CD4-positive, alpha-beta T cell treated with Interleukin-4 for 1 hour (primary cell): ENCODE measurements at regions not wholly inside any gene's neighbourhood (a gene's known extent, or its start where the extent isn't known, plus 50 kb on each side); places are given as distances from the start of the nearest gene placed in this dataset.
"Not testable (repeated sequence)": the region's sequence is repeated elsewhere in the genome, so short reads cannot be mapped to it uniquely, and the experiment has no call there.

ENCODE experiments used
- DNase-seq, 2 donors: peaks; one replicate each; pipeline ENCODE4 v3.0.0-alpha.2; 2020 to 2022

GRCh38 chr4:33924239-33924638 is 2320.1 kb downstream of the ARAP2 start:
- no peak for DNase-seq

- no peak for DNase-seq
These were observed 2319.5 kb downstream of the ARAP2 start for GRCh38 chr4:33924811-33925210.

DNA sequence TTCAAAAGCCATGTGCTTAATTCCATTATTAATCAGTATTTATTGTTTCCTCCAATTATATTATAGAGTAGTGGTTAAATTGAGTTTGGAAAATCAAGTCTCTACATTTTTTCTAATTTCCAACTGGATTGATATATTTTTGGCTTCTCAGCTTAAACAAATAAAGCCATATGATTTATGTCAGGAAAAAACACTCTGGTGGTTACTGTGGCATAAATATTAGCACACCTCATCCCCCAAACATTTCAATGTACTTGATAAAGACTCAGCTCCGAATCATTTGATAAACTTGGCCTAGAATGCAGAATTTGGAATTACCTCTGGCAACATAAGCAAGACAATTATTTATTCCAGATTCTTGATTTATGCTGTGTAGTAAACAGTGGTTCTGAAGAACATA is 2313.8 kb downstream of the ARAP2 start:
- DNase-seq: no peak

DNA sequence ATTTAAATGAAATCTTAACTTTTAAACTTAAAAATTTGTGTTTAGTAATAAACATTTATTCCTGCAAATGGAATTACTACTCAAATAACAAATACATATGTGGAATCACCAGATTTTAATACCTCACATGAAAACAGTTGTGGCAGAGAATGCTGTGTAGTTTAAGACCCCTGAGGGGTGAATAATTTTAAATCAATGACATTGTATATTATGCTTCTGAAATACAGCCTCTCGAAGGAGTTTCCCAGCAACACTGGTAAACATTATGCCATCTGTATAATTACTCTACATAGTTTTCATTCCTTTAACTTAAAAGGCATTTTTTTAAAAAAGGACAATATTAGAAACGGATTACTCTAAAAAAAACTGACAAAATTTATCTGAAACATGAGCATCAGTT is 2313.3 kb downstream of the ARAP2 start:
- DNase-seq: no peak

GRCh38 chr4:33940281-33940680 is 2304.0 kb downstream of the ARAP2 start:
- DNase-seq: no peak

DNA sequence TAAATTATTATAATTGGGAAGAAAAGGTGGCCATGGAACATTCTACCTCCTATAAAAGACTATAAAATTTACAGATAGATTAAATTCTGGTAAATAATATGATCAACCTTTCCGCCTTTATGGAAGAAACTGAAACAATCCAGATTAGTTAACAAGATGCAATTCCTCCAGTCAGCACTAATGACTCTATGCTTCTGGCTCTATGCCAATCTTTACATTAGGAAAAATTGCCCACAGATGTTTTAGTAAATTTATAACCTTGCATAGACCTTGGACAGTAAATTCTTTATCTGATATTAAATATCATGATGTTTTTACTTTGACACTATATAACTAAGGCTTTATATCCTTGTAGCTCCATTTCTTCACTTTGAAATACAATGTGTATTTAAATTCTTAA is 2302.5 kb downstream of the ARAP2 start:
- no peak for DNase-seq

DNA sequence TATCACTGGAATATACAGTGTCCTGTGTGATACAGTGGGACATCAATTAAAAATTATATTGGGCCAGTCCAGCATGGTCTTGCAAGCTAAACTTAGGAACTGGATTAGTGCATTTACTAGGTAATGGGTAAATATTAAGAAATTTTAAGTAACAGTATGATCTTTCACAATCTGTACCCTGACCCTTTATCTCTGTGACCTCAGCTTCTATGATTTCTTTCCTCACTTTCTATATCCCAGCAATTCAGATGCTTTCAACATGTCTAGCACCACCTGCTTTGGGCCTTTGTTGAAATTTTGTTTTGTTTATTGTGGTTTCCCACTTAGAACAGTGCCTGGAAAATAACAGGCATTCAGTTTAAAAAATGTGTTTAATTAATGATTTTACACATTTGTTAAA is 2295.4 kb downstream of the ARAP2 start:
- DNase-seq: no peak

DNA sequence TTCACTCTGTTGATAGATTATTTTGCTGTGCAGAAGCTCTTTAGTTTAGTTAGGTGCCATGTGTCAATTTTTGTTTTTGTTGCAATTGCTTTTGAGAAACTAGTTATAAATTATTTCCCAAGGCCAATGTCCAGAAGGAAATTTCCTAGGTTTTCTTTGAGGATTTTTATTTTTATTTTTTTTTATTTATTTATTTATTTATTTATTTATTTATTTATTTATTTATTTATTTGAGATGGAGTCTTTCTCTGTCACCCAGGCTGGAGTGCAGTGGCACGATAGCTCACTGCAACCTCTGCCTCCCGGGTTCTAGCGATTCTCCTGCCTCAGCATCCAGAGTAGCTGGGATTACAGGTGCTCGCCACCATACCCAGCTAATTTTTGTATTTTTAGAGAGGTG is 2290.5 kb downstream of the ARAP2 start:
- DNase-seq: not testable (repeated sequence)

DNA sequence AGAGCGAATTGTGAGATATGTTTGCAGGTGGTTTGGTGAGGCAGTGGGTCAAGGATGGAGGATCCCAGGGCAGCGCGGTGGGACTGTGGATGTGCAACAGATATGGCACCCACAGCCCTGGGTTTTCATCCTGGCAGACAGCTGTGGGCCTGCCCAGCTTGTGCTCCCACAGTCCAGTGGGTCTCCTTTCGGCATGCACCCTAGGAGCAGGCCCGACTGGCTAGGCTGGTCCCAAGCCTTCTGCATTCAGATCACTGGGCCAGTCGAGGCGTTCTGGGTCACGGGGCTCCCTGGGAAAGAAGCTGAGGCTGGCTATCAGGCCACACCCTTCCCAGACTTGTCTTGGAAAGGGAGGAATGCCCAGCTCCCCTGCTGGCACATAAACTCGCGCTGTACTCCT is 2289.6 kb downstream of the ARAP2 start:
- DNase-seq: no peak

DNA sequence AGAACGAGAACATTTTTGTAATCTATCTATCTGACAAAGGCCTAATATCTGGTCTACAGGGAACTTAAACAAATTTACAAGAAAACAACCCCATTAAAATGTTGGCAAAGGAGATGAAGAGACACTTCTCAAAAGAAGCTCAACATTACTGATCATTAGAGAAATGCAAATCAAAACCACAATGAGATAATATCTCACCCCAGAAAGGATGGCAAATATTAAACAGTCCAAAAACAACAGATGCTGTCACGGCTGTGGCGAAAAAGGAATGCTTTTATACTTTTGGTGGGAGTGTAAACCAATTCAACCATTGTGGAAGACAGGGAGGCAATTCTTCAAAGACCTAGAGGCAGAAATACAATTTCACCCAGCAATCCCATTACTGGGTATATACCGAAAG is 2284.8 kb downstream of the ARAP2 start:
- DNase-seq: no peak

- no peak for DNase-seq
These were observed 2282.6 kb downstream of the ARAP2 start for GRCh38 chr4:33961761-33962160.

DNA sequence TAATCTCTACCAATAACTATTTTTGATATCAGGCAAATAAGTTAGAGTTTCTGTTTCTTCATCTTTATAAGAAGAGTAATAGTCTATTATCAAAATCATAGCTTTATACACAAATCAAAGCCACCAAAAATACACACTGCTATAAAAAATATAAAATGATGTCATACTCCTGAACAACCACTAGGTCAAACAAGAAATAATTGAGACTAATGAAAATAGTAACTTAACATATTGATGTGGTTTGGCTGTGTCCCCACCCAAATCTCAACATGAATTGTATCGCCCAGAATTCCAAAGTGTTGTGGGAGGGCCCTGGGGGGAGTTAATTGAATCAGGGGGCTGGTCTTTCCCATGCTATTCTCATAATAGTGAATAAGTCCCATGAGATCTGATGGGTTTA is 2277.5 kb downstream of the ARAP2 start:
- DNase-seq: no peak

DNA sequence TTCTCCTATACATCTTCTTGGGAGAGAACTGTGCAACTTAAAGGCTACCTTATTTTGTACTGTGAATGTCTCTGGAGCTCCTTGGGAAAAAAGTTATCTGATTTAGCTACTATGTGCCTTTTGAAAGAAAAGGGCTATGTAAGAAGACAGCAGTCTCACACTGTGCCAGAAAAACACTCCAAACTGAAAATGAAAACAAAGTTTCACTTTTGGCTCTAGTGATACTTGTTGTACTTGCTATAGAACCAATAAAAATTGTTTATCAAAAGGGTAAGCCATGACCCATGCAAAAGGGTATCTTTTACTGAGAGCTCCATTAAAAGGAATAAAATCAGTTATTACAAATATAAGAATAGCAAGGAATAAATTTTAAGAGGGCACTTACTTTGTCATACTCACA is 2270.0 kb downstream of the ARAP2 start:
- no peak for DNase-seq

DNA sequence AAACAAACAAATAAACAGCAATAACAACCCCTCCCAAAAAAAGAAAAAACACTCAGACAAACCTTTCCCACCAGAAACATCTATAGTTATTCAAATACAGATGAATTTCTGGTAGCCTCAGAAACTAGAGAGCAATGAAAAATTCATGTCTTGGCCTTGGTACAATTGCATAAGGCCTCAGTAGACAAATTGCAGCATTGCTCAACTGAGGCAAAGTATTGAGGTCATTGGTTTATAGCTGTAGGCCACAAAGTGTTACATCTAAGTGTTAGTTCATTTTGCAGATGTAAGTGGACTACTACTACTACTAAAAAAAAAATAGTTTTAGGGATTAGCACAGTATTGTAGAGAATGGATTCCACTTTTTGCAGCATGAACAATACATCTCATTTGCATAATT is 2268.3 kb downstream of the ARAP2 start:
- DNase-seq: no peak

- not testable (repeated sequence) for DNase-seq
These were observed 2264.5 kb downstream of the ARAP2 start for GRCh38 chr4:33979781-33980180.

- DNase-seq: no peak
These were observed 2264.0 kb downstream of the ARAP2 start for GRCh38 chr4:33980361-33980760.

GRCh38 chr4:33989820-33990443 is 2254.4 kb downstream of the ARAP2 start:
- DNase-seq: no peak

- DNase-seq: no peak
These were observed 2248.1 kb downstream of the ARAP2 start for GRCh38 chr4:33996075-33996718.

DNA sequence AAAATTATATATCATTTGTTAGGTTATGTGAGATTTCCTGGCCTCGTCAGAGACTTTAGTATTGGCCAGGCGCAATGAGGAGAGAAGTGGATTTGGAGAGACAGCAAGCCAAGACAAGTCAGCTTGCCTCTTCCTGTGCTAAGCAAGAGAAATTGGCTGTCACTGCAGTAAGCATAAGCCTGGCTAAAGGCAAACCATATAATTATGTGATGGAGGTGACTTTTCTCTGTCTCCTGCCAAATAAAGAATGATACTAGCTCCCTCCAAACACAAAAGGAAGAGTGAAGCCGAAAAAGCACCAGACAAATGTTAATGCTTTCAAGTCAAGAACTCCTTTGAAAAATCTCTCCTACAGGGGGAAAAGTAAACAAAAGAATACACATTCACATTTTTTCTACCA is 2246.0 kb downstream of the ARAP2 start:
- no peak for DNase-seq

DNA sequence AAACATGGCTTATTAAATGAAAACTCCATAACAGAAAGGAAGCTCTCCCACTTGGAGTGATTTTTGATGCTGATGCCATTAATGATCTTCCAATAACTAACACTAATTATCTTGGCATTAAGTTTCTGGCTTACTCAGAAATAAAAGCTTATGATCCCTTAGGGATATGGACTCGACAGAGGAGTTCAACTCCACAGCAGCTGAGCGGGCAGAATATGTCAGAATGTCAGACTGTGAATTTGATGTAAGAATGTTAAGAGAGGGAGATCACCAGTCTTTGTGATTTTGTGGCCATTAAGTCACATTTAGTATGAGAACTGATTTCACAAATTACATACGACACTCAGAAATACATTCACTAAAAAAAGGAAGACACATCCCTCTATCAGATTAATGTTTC is 2244.0 kb downstream of the ARAP2 start:
- DNase-seq: no peak

- not testable (repeated sequence) for DNase-seq
These were observed 2237.8 kb downstream of the ARAP2 start for GRCh38 chr4:34006540-34006939.

DNA sequence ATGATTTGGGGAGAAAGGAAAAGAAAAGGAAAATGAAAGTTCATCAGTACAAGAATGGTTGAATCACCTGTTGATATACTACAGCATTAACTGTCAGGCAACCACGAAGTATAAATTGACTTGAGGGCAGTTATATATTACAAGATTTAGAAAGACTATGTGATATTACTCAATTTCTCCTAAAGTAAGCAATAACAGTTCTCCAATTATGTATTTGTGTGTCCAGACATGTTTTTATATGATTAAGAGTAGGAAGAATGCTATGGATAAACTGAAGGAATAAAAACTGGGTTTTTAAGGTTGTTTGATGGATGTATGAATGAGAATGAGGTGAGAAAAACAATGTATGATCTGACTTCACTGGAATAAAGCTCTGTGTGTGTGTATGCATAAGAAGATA is 2234.4 kb downstream of the ARAP2 start:
- no peak for DNase-seq

GRCh38 chr4:34010751-34011519 is 2233.4 kb downstream of the ARAP2 start:
- no peak for DNase-seq

DNA sequence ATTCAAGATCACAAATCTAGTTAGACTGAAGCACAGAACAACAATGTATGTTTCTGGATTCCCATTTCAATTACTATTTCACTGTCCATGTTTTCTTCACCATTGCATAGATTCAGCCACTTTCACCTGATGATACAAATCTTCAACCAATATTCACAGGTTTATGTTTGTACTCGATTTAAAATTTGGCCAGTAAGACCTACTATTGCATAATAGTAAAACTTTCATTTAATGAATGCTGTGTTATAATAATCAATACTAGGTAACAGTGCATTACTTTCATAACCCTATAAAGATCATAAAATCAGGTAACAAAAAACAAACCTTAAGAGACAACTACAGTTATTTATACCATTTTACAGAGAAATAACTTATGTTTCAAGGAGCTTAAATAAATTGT is 2209.1 kb downstream of the ARAP2 start:
- DNase-seq: no peak
